ENCODE measurements at regions not wholly inside any gene's neighbourhood (a gene's known extent, or its start where the extent isn't known, plus 50 kb on each side); places are given as distances from the start of the nearest gene placed in this dataset.

DNA sequence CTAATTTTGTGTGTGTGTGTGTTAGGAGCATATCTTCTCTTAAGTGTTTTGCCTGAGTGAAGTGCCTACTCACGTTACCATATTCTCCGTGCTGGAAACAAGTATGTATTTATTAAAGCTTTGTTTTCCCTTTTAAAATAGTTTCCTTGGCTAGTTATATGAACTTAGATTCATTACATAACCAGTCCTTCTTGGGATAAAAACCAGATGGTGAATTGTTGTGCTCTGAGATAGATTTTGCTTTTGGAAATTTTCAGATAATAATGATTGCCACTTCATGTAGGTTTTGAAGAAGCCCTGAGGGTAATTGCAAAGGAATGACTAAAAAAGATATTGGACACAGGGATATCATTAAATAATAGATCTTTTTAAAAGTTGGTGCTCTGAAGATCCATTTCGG, 390.2 kb upstream of the SGO1 start:
- TF ChIP-seq, protein P1, sequence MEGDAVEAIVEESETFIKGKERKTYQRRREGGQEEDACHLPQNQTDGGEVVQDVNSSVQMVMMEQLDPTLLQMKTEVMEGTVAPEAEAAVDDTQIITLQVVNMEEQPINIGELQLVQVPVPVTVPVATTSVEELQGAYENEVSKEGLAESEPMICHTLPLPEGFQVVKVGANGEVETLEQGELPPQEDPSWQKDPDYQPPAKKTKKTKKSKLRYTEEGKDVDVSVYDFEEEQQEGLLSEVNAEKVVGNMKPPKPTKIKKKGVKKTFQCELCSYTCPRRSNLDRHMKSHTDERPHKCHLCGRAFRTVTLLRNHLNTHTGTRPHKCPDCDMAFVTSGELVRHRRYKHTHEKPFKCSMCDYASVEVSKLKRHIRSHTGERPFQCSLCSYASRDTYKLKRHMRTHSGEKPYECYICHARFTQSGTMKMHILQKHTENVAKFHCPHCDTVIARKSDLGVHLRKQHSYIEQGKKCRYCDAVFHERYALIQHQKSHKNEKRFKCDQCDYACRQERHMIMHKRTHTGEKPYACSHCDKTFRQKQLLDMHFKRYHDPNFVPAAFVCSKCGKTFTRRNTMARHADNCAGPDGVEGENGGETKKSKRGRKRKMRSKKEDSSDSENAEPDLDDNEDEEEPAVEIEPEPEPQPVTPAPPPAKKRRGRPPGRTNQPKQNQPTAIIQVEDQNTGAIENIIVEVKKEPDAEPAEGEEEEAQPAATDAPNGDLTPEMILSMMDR (IDR thresholded peaks at IDR 0.05), result no peak
- TF ChIP-seq POLR2AphosphoS5 (IDR thresholded peaks at IDR 0.05; ENCODE audit: insufficient read depth in 1 of 2, low read depth in 1 of 2), result no peak
- TF ChIP-seq POLR2A (IDR thresholded peaks at IDR 0.05), result no peak

All from vagina (tissue), 2 donors.